B cell (primary cell): ENCODE measurements at regions not wholly inside any gene's neighbourhood (a gene's known extent, or its start where the extent isn't known, plus 50 kb on each side); places are given as distances from the start of the nearest gene placed in this dataset.

Experiments used
- EZH2 ChIP-seq: IDR thresholded peaks from 2 replicates; pipeline ENCODE4 v1.6.1; 2012; ENCODE audit warnings: borderline replicate concordance, low read depth, mild to moderate bottlenecking, moderate library complexity, low read length; ENCODE audit not compliant: insufficient read depth, poor library complexity, severe bottlenecking
- TF ChIP-seq, protein P1 (sequence below): fragments of 200-600 bp; IDR thresholded peaks from one replicate; pipeline ENCODE4 v1.8.0; 2022; ENCODE audit warnings: antibody characterized with exemption, mild to moderate bottlenecking

DNA sequence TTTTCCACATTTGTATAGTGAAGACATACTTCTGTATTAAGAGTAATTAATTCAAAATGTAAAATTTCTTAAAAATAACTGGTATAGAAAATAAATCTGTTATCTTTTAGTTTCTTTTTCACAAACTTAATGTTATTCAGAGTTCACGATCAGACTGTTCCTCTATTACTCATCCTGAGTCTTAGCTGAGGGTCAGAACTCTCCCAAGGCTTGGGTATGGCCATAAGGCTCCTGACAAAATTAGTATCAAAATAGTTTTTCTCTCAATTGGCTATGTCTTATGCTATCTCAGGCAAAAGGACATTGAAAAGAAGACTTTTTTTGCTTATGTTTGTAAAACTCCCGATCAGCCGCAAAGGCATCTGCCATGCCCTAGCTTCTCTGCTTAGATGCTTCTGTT lies 56.1 kb upstream of the NAB1 start:
- TF ChIP-seq, protein P1, sequence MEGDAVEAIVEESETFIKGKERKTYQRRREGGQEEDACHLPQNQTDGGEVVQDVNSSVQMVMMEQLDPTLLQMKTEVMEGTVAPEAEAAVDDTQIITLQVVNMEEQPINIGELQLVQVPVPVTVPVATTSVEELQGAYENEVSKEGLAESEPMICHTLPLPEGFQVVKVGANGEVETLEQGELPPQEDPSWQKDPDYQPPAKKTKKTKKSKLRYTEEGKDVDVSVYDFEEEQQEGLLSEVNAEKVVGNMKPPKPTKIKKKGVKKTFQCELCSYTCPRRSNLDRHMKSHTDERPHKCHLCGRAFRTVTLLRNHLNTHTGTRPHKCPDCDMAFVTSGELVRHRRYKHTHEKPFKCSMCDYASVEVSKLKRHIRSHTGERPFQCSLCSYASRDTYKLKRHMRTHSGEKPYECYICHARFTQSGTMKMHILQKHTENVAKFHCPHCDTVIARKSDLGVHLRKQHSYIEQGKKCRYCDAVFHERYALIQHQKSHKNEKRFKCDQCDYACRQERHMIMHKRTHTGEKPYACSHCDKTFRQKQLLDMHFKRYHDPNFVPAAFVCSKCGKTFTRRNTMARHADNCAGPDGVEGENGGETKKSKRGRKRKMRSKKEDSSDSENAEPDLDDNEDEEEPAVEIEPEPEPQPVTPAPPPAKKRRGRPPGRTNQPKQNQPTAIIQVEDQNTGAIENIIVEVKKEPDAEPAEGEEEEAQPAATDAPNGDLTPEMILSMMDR = no peak
- TF ChIP-seq EZH2 = no peak
